ENCODE measurements at regions not wholly inside any gene's neighbourhood (a gene's known extent, or its start where the extent isn't known, plus 50 kb on each side); places are given as distances from the start of the nearest gene placed in this dataset.
"Not testable (repeated sequence)": the region's sequence is repeated elsewhere in the genome, so short reads cannot be mapped to it uniquely, and the experiment has no call there.

DNA sequence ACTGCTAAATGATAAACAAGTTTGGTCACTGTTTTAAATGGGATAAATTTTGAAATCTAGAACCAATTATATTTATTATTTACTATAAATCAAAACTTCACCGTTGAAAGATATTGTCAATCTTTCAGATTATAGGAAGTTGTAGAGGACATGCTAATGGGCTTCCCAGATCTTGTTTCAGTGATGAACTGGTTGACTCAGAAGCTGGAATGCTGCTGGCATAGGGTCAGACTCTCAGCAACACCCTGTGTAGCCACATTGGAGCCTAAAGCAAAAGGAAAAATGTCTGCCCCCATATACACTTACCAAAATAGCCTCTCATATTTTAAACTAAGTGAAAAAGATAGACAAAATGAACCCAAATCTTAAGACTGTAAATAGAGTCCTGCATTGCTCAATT is 916.9 kb upstream of the SOX9 start:
- no peak for DNase-seq (ENCODE audit: low read depth in 1 of 2, low spot score in 1 of 2)
- Histone ChIP-seq H3K27me3 (ENCODE audit: insufficient read depth, poor library complexity, severe bottlenecking) (no peaks in the 10 kb centered on the region), H3K27ac (replicated peaks) (no peak overlapping the region), H3K4me3 (replicated peaks; ENCODE audit: insufficient read depth, low read length) (no peak overlapping the region)
- TF ChIP-seq, protein P1, sequence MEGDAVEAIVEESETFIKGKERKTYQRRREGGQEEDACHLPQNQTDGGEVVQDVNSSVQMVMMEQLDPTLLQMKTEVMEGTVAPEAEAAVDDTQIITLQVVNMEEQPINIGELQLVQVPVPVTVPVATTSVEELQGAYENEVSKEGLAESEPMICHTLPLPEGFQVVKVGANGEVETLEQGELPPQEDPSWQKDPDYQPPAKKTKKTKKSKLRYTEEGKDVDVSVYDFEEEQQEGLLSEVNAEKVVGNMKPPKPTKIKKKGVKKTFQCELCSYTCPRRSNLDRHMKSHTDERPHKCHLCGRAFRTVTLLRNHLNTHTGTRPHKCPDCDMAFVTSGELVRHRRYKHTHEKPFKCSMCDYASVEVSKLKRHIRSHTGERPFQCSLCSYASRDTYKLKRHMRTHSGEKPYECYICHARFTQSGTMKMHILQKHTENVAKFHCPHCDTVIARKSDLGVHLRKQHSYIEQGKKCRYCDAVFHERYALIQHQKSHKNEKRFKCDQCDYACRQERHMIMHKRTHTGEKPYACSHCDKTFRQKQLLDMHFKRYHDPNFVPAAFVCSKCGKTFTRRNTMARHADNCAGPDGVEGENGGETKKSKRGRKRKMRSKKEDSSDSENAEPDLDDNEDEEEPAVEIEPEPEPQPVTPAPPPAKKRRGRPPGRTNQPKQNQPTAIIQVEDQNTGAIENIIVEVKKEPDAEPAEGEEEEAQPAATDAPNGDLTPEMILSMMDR (IDR thresholded peaks at IDR 0.05; ENCODE audit: insufficient read depth, low read length): no peak
- TF ChIP-seq SPI1 (IDR thresholded peaks at IDR 0.05; ENCODE audit: borderline replicate concordance, low read depth) (no peak), GABPA (IDR thresholded peaks at IDR 0.05; ENCODE audit: low read depth) (no peak), POLR2AphosphoS5 (IDR thresholded peaks at IDR 0.05; ENCODE audit: low read depth) (no peak)
- TF ChIP-seq, protein P2, sequence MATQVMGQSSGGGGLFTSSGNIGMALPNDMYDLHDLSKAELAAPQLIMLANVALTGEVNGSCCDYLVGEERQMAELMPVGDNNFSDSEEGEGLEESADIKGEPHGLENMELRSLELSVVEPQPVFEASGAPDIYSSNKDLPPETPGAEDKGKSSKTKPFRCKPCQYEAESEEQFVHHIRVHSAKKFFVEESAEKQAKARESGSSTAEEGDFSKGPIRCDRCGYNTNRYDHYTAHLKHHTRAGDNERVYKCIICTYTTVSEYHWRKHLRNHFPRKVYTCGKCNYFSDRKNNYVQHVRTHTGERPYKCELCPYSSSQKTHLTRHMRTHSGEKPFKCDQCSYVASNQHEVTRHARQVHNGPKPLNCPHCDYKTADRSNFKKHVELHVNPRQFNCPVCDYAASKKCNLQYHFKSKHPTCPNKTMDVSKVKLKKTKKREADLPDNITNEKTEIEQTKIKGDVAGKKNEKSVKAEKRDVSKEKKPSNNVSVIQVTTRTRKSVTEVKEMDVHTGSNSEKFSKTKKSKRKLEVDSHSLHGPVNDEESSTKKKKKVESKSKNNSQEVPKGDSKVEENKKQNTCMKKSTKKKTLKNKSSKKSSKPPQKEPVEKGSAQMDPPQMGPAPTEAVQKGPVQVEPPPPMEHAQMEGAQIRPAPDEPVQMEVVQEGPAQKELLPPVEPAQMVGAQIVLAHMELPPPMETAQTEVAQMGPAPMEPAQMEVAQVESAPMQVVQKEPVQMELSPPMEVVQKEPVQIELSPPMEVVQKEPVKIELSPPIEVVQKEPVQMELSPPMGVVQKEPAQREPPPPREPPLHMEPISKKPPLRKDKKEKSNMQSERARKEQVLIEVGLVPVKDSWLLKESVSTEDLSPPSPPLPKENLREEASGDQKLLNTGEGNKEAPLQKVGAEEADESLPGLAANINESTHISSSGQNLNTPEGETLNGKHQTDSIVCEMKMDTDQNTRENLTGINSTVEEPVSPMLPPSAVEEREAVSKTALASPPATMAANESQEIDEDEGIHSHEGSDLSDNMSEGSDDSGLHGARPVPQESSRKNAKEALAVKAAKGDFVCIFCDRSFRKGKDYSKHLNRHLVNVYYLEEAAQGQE (IDR thresholded peaks at IDR 0.05; ENCODE audit: insufficient replicate concordance, low read depth): no peak

DNA sequence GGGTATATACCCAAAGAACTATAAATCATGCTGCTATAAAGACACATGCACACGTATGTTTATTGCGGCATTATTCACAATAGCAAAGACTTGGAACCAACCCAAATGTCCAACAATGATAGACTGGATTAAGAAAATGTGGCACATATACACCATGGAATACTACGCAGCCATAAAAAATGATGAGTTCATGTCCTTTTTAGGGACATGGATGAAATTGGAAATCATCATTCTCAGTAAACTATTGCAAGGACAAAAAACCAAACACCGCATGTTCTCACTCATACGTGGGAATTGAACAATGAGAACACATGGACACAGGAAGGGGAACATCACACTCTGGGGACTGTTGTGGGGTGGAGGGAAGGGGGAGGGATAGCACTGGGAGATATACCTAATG is 914.9 kb upstream of the SOX9 start:
- H3K27me3 ChIP-seq (ENCODE audit: insufficient read depth, poor library complexity, severe bottlenecking); DNase-seq (ENCODE audit: low read depth in 1 of 2, low spot score in 1 of 2); H3K27ac ChIP-seq (replicated peaks); H3K4me3 ChIP-seq (replicated peaks; ENCODE audit: insufficient read depth, low read length): not testable (repeated sequence)

DNA sequence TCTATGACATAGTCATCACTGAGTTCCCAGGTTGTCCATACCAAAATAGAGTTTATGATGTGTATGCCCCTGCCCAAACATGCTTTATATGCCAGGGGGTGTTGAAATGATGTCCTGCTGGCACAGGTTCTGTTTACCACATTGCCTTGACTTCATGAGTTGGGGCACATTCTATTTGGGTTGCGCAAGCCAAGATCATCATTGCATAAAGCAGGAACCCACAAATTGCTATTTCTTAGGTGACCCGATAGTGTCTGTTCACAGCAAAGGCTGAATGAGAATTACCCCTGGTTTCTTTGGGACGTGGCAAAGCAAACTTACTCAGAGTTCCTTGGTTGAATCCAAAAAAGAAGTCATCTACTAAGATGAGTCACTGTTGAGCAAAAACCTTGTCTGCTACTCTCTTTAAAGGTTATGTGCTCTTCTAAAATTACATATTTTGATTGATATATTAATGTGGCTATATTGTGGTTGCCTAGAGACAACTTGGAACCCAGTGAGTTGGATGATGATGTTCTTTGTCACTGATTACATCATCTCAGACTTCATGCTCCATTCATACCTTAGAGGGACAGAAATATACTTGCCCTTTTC is 912.6 kb upstream of the SOX9 start:
- DNase-seq (ENCODE audit: low read depth in 1 of 2, low spot score in 1 of 2): no peak
- H3K27ac ChIP-seq (replicated peaks): no peak overlapping the region

DNA sequence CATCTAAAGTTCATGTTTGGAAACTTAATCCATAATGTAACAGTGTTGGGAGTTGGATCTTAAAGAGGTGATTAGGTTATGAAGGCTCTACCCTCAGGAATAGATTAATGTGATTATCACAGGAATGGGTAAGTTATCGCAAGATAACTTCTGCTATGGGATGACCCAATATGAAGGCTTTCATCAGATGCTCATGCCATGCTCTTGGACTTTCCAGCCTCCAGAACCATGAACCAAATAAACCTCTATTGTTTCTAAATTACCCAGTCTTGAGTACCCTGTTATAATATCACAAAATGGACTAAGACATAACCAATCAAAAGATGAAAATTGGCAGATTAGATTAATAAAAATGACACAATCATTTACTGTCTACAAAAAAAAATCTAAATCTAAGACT is 906.9 kb upstream of the SOX9 start:
- no peak overlapping the region for H3K27ac ChIP-seq (replicated peaks)
- no peak for DNase-seq (ENCODE audit: low read depth in 1 of 2, low spot score in 1 of 2)
- H3K27me3 ChIP-seq (ENCODE audit: insufficient read depth, poor library complexity, severe bottlenecking): no peaks in the 10 kb centered on the region
- TF ChIP-seq, protein P2 (IDR thresholded peaks at IDR 0.05; ENCODE audit: insufficient replicate concordance, low read depth): no peak
- no peak for TF ChIP-seq POLR2AphosphoS5 (IDR thresholded peaks at IDR 0.05; ENCODE audit: low read depth)
- TF ChIP-seq SPI1 (IDR thresholded peaks at IDR 0.05; ENCODE audit: borderline replicate concordance, low read depth): no peak
- no peak for TF ChIP-seq GABPA (IDR thresholded peaks at IDR 0.05; ENCODE audit: low read depth)
- TF ChIP-seq, protein P1 (IDR thresholded peaks at IDR 0.05; ENCODE audit: insufficient read depth, low read length): no peak
- H3K4me3 ChIP-seq (replicated peaks; ENCODE audit: insufficient read depth, low read length): no peak overlapping the region

More for the DNA sequence above, 912.6 kb upstream of the SOX9 start:
- TF ChIP-seq, protein P2 (IDR thresholded peaks at IDR 0.05; ENCODE audit: insufficient replicate concordance, low read depth): no peak
- TF ChIP-seq SPI1 (IDR thresholded peaks at IDR 0.05; ENCODE audit: borderline replicate concordance, low read depth) (no peak), GABPA (IDR thresholded peaks at IDR 0.05; ENCODE audit: low read depth) (no peak), POLR2AphosphoS5 (IDR thresholded peaks at IDR 0.05; ENCODE audit: low read depth) (no peak)
- TF ChIP-seq, protein P1 (IDR thresholded peaks at IDR 0.05; ENCODE audit: insufficient read depth, low read length): no peak
- H3K27me3 ChIP-seq (ENCODE audit: insufficient read depth, poor library complexity, severe bottlenecking): no peaks in the 10 kb centered on the region
- H3K4me3 ChIP-seq (replicated peaks; ENCODE audit: insufficient read depth, low read length): no peak overlapping the region

All from HL-60 (cell line).